NCI-H2029 treated with DMSO at 0.1 percent for 48 hours (cell line): ENCODE measurements at regions not wholly inside any gene's neighbourhood (a gene's known extent, or its start where the extent isn't known, plus 50 kb on each side); places are given as distances from the start of the nearest gene placed in this dataset.

ENCODE experiments used
- DNase-seq: peaks from one replicate; lab custom pipeline; 2025; lab: John Stamatoyannopoulos, UW

GRCh38 chr2:18503376-18504228, 56.9 kb downstream of the RDH14 start:
- no peak for DNase-seq

- DNase-seq, result no peak
Observed at GRCh38 chr2:18502142-18502541, 58.3 kb downstream of the RDH14 start.

GRCh38 chr2:18501729-18502128, 58.7 kb downstream of the RDH14 start:
- no peak for DNase-seq

GRCh38 chr2:18501156-18501555, 59.3 kb downstream of the RDH14 start:
- no peak for DNase-seq

- DNase-seq, result no peak
Observed at GRCh38 chr2:18500333-18500732, 60.1 kb downstream of the RDH14 start.

GRCh38 chr2:18498531-18498930, 61.9 kb downstream of the RDH14 start:
- no peak for DNase-seq

GRCh38 chr2:18496516-18496915, 63.9 kb downstream of the RDH14 start:
- DNase-seq, result no peak

- DNase-seq, result no peak
Observed at GRCh38 chr2:18495058-18495457, 65.4 kb downstream of the RDH14 start.

- no peak for DNase-seq
Observed at GRCh38 chr2:18492721-18493120, 67.7 kb downstream of the RDH14 start.

- no peak for DNase-seq
Observed at GRCh38 chr2:18491577-18491976, 68.9 kb downstream of the RDH14 start.

- DNase-seq, result no peak
Observed at GRCh38 chr2:18490901-18491300, 69.6 kb downstream of the RDH14 start.

GRCh38 chr2:18487106-18487913, 73.1 kb downstream of the RDH14 start:
- no peak for DNase-seq

GRCh38 chr2:18484625-18485024, 75.8 kb downstream of the RDH14 start:
- DNase-seq, result no peak

- DNase-seq, result no peak
Observed at GRCh38 chr2:18483896-18484295, 76.6 kb downstream of the RDH14 start.

GRCh38 chr2:18482666-18483065, 77.8 kb downstream of the RDH14 start:
- no peak for DNase-seq

GRCh38 chr2:18479947-18480369, 80.5 kb downstream of the RDH14 start:
- DNase-seq, result no peak

- no peak for DNase-seq
Observed at GRCh38 chr2:18477293-18477692, 83.2 kb downstream of the RDH14 start.

- DNase-seq, result no peak
Observed at GRCh38 chr2:18476484-18476883, 84.0 kb downstream of the RDH14 start.

- DNase-seq, result no peak
Observed at GRCh38 chr2:18475884-18476283, 84.6 kb downstream of the RDH14 start.

- DNase-seq, result no peak
Observed at GRCh38 chr2:18474700-18475099, 85.8 kb downstream of the RDH14 start.

GRCh38 chr2:18473241-18474181, 86.9 kb downstream of the RDH14 start:
- DNase-seq, result no peak

GRCh38 chr2:18467749-18468360, 92.6 kb downstream of the RDH14 start:
- DNase-seq, result no peak
